ENCODE measurements at regions not wholly inside any gene's neighbourhood (a gene's known extent, or its start where the extent isn't known, plus 50 kb on each side); places are given as distances from the start of the nearest gene placed in this dataset.

DNA sequence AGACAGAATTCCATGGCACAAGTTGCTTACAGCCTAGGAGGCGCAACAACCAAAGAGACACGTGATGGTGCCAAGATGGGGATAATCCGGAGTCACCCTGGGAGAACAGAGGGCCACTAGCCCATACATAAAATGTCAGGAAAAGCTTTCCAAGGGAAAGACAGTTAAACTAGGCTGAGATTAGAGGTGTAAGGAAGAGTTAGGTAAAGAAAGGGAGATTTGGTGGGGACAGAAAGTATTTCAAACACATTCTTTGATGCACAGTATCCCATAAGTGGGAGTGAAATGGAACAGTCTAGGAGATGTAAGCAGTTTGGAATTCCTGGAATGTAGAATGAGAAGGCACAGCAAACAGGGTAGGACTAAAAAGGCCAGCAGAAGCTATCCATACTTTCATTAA, 860.9 kb upstream of the LCORL start:
- TF ChIP-seq, protein P1, sequence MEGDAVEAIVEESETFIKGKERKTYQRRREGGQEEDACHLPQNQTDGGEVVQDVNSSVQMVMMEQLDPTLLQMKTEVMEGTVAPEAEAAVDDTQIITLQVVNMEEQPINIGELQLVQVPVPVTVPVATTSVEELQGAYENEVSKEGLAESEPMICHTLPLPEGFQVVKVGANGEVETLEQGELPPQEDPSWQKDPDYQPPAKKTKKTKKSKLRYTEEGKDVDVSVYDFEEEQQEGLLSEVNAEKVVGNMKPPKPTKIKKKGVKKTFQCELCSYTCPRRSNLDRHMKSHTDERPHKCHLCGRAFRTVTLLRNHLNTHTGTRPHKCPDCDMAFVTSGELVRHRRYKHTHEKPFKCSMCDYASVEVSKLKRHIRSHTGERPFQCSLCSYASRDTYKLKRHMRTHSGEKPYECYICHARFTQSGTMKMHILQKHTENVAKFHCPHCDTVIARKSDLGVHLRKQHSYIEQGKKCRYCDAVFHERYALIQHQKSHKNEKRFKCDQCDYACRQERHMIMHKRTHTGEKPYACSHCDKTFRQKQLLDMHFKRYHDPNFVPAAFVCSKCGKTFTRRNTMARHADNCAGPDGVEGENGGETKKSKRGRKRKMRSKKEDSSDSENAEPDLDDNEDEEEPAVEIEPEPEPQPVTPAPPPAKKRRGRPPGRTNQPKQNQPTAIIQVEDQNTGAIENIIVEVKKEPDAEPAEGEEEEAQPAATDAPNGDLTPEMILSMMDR (conservative IDR thresholded peaks at IDR 0.05 in 1 of 2, IDR thresholded peaks at IDR 0.05 in 1 of 2; ENCODE audit: extremely low read depth in 1 of 2, insufficient read depth in 1 of 2, low read depth in 1 of 2, low read length in 2 of 2), result peak in 1 of 2 donors; percentile 9
- TF ChIP-seq EZH2 (IDR thresholded peaks at IDR 0.05; ENCODE audit: borderline replicate concordance, low read length), result no peak
